ENCODE measurements at regions not wholly inside any gene's neighbourhood (a gene's known extent, or its start where the extent isn't known, plus 50 kb on each side); places are given as distances from the start of the nearest gene placed in this dataset.

GRCh38 chr2:34474646-34475045 lies 875.5 kb upstream of the FAM98A start:
- TF ChIP-seq, protein P1, sequence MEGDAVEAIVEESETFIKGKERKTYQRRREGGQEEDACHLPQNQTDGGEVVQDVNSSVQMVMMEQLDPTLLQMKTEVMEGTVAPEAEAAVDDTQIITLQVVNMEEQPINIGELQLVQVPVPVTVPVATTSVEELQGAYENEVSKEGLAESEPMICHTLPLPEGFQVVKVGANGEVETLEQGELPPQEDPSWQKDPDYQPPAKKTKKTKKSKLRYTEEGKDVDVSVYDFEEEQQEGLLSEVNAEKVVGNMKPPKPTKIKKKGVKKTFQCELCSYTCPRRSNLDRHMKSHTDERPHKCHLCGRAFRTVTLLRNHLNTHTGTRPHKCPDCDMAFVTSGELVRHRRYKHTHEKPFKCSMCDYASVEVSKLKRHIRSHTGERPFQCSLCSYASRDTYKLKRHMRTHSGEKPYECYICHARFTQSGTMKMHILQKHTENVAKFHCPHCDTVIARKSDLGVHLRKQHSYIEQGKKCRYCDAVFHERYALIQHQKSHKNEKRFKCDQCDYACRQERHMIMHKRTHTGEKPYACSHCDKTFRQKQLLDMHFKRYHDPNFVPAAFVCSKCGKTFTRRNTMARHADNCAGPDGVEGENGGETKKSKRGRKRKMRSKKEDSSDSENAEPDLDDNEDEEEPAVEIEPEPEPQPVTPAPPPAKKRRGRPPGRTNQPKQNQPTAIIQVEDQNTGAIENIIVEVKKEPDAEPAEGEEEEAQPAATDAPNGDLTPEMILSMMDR (IDR thresholded peaks at IDR 0.05), result no peak
- no peak for TF ChIP-seq POLR2A (IDR thresholded peaks at IDR 0.05)
